CD8-positive, alpha-beta memory T cell (primary cell): ENCODE measurements at regions not wholly inside any gene's neighbourhood (a gene's known extent, or its start where the extent isn't known, plus 50 kb on each side); places are given as distances from the start of the nearest gene placed in this dataset.
"Not testable (repeated sequence)": the region's sequence is repeated elsewhere in the genome, so short reads cannot be mapped to it uniquely, and the experiment has no call there.

ENCODE experiments used
- CTCF ChIA-PET: fragments of 350-600 bp; sonication (Branson Sonifier 250); formaldehyde crosslinking; loops from one replicate; lab custom pipeline; 2021; ENCODE audit warnings: antibody characterized with exemption; lab: Charles Lee
- POLR2A ChIA-PET: fragments of 350-600 bp; sonication (Branson Sonifier 250); formaldehyde crosslinking; loops from one replicate; lab custom pipeline; 2021; ENCODE audit warnings: antibody characterized with exemption; lab: Charles Lee
- DNase-seq, 5 donors: peaks; one replicate each; pipeline versions ENCODE4 v3.0.0 to v3.0.0-alpha.2; 2020 to 2022; ENCODE audit warnings: mixed read lengths in 1 of 5
- H3K27ac ChIP-seq: one replicate; pipeline ENCODE4 v1.7.0; 2013; ENCODE audit warnings: low read depth, mild to moderate bottlenecking, low read length, moderate library complexity
- H3K27me3 ChIP-seq: 2 replicates; pipeline ENCODE4 v1.7.0; 2013; ENCODE audit warnings: low read length, mild to moderate bottlenecking; ENCODE audit not compliant: insufficient read depth, poor library complexity, severe bottlenecking
- H3K36me3 ChIP-seq: 2 replicates; pipeline ENCODE4 v1.7.0; 2013; ENCODE audit warnings: mild to moderate bottlenecking, low read length, moderate library complexity; ENCODE audit not compliant: insufficient read depth
- H3K4me1 ChIP-seq: 2 replicates; pipeline ENCODE4 v1.7.0; 2013; ENCODE audit warnings: mild to moderate bottlenecking, low read length, moderate library complexity; ENCODE audit not compliant: insufficient read depth
- H3K4me3 ChIP-seq: 2 replicates; pipeline ENCODE4 v1.7.0; 2013; ENCODE audit warnings: mild to moderate bottlenecking, low read length
- H3K9me3 ChIP-seq: 2 replicates; pipeline ENCODE4 v1.7.0; 2013; ENCODE audit warnings: mild to moderate bottlenecking, low read length
- H3K27ac Mint-ChIP-seq, 8 donors: one replicate each; pipeline ENCODE4 v1.8.0; 2020 to 2021; ENCODE audit warnings: mixed read lengths in 8 of 8, mild to moderate bottlenecking in 6 of 8, inconsistent platforms in 3 of 8, moderate library complexity in 3 of 8
- H3K27me3 Mint-ChIP-seq, 2 donors: one replicate each; pipeline ENCODE4 v1.8.0; 2020 to 2021; ENCODE audit warnings: mixed read lengths in 2 of 2, mild to moderate bottlenecking in 1 of 2, moderate library complexity in 1 of 2
- H3K36me3 Mint-ChIP-seq, 3 donors: one replicate each; pipeline ENCODE4 v1.8.0; 2020 to 2021; ENCODE audit warnings: mixed read lengths in 3 of 3, inconsistent platforms in 1 of 3, mild to moderate bottlenecking in 1 of 3
- H3K4me1 Mint-ChIP-seq, 3 donors: one replicate each; pipeline ENCODE4 v1.8.0; 2020 to 2021; ENCODE audit warnings: mixed read lengths in 3 of 3, inconsistent platforms in 1 of 3, mild to moderate bottlenecking in 1 of 3
- H3K4me3 Mint-ChIP-seq, 7 donors: one replicate each; pipeline ENCODE4 v1.8.0; 2020 to 2021; ENCODE audit warnings: mixed read lengths in 7 of 7, mild to moderate bottlenecking in 6 of 7, moderate library complexity in 4 of 7, inconsistent platforms in 2 of 7
- H3K9me3 Mint-ChIP-seq, 5 donors: one replicate each; pipeline ENCODE4 v1.8.0; 2020 to 2022; ENCODE audit warnings: mixed read lengths in 5 of 5, mild to moderate bottlenecking in 3 of 5, moderate library complexity in 2 of 5, inconsistent platforms in 1 of 5

DNA sequence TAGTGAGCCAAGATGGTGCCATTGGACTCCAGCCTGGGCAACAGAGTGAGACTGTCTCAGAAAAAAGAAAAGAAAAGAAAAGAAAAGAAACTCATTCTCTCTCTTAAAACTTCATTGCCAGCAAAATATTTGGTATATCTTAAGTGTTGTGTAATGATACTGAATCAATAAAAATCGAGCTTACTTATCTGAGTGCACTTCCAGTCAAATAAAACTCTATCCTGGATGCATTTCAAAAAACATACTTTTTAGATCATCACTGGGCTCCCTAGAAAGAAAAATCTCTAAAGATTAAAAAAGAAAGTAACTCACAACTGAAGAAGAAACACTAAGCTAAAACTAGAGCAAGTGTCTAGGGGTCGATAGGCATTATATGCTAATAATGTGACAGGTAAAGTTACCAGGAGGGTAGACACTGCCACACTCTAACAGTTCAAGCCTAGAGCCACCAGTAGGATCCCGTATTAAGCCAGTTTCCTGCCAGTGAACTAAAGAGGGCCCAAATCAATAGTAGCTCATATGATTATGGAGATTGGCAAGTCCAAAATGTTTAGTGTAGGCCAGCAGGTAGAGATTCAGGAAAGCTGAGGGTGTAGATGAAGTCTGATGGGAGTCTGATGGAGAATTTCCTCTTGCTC, 242.1 kb upstream of the CYRIA start:
- Mint-ChIP-seq H3K27ac (no peak overlapping the region), H3K9me3 (peaks cover 1 to 12% (median 10%) of the 10 kb centered on the region in 5 donors), H3K36me3 (no peaks in the 10 kb centered on the region), H3K27me3 (no peaks in the 10 kb centered on the region), H3K4me1 (no peaks in the 10 kb centered on the region), H3K4me3 (no peak overlapping the region)
- no peak overlapping the region for H3K27ac ChIP-seq
- ChIA-PET POLR2A (no interaction called here), CTCF (no interaction called here)
- no peaks in the 10 kb centered on the region for H3K36me3 ChIP-seq
- H3K4me3 ChIP-seq: no peak overlapping the region
- H3K9me3 ChIP-seq: no peaks in the 10 kb centered on the region
- no peaks in the 10 kb centered on the region for H3K4me1 ChIP-seq
- no peak for DNase-seq
- no peaks in the 10 kb centered on the region for H3K27me3 ChIP-seq

DNA sequence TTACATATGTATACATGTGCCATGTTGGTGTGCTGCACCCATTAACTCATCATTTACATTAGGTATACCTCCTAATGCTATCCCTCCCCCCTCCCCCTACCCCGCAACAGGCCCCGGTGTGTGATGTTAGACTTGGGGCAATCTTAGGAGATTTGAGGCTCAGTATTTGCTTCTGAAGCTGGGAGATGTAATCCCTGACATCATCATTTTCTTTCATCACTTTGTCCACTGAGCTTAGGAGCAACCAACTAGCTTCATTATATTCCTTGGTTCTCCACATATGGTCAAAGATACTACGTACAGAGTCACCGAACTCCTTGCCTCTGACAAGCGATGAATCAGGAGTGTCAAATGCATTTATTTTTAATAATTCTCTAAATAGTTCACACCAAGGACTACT, 239.7 kb upstream of the CYRIA start:
- H3K4me1 ChIP-seq, H3K9me3 ChIP-seq, H3K4me3 ChIP-seq, CTCF ChIA-PET, H3K36me3 ChIP-seq, POLR2A ChIA-PET, H3K36me3 Mint-ChIP-seq, H3K27ac Mint-ChIP-seq, DNase-seq, H3K27ac ChIP-seq, H3K4me1 Mint-ChIP-seq, H3K27me3 ChIP-seq, H3K4me3 Mint-ChIP-seq, H3K27me3 Mint-ChIP-seq: not testable (repeated sequence)
- H3K9me3 Mint-ChIP-seq: peaks cover 1 to 13% (median 7%) of the 10 kb centered on the region in 5 donors

DNA sequence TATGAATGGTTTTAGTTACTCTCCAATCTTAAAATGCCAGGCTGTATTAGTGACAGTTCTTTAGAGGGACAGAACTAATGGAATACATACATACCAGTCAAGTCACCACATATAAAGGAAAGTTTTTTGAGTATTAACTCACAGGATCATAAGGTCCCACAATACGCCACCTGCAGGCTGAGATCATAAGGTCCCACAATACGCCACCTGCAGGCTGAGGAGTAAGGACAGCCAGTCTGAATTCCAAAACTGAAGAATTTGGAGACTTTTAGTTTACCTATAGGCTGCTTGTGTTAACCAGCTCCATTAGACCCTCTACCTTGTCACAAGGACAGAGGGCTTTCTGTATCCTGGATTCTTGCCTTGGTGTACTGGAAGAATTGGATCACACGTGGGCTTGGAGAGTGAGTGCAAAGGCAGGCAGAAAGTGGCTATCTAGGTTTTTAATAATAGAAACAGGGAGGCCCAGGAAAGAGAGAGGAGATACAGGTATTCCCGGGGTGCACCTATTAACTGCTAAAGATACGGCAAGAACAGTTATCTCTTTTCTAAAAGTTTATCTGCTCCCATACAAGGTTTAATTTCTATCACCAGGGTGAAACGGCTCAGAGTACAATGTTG, 234.9 kb upstream of the CYRIA start:
- H3K4me1 ChIP-seq: no peaks in the 10 kb centered on the region
- H3K4me1 Mint-ChIP-seq: no peaks in the 10 kb centered on the region
- no peak overlapping the region for H3K4me3 Mint-ChIP-seq
- H3K27me3 ChIP-seq: no peaks in the 10 kb centered on the region
- no peak overlapping the region for H3K27ac Mint-ChIP-seq
- no peak overlapping the region for H3K27ac ChIP-seq
- peaks cover 0 to 4% (median 1%) of the 10 kb centered on the region in 5 donors for H3K9me3 Mint-ChIP-seq
- H3K9me3 ChIP-seq: no peaks in the 10 kb centered on the region
- H3K36me3 Mint-ChIP-seq: no peaks in the 10 kb centered on the region
- no peak for DNase-seq
- CTCF ChIA-PET: no interaction called here
- H3K27me3 Mint-ChIP-seq: no peaks in the 10 kb centered on the region
- H3K4me3 ChIP-seq: no peak overlapping the region
- H3K36me3 ChIP-seq: no peaks in the 10 kb centered on the region
- POLR2A ChIA-PET: no interaction called here

DNA sequence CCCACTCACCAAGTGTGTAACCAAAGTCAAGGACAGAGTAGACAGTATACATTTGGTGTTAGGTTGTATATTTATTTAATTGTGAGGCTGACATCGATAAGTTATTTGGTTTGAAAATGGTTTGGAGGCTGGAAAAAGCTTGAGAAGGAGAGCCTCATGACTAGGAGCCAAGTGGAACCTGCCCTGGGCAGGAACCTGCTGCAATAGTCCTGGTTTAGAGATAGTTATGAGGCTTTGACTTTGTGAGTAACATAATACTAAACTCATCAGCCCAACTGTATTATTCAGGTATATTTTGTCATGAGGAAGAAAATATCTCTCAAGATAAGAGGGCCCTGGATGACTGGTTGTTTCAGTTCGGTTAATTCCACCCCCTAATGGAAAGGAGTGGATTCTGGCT, 234.3 kb upstream of the CYRIA start:
- Histone ChIP-seq H3K9me3 (no peaks in the 10 kb centered on the region), H3K4me3 (no peak overlapping the region), H3K27me3 (no peaks in the 10 kb centered on the region), H3K4me1 (no peaks in the 10 kb centered on the region), H3K27ac (no peak overlapping the region), H3K36me3 (no peaks in the 10 kb centered on the region)
- no peak for DNase-seq
- Mint-ChIP-seq H3K27ac (no peak overlapping the region), H3K36me3 (no peaks in the 10 kb centered on the region), H3K9me3 (peaks cover 0 to 4% (median 1%) of the 10 kb centered on the region in 5 donors), H3K4me1 (no peaks in the 10 kb centered on the region), H3K27me3 (no peaks in the 10 kb centered on the region), H3K4me3 (no peak overlapping the region)
- POLR2A ChIA-PET: no interaction called here
- CTCF ChIA-PET: no interaction called here

DNA sequence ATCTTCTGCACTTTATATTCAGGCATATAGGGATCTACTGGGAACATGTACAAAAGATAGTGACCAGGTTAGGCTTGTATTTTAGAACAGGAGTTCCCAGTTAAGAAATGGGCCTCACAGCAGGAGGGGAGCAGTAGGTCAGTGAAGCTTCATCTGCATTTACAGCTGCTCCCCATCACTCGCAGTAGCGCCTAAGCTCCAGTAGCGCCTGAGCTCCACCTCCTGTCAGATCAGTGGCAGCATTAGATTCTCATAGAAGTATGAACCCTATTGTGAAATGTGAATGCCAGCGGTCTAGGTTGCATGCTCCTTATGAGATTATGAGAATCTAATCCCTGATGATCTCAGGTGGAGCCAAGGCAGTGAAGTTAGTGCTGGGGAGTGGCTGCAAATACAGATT, 224.4 kb upstream of the CYRIA start:
- Histone ChIP-seq H3K4me1 (no peaks in the 10 kb centered on the region), H3K27me3 (no peaks in the 10 kb centered on the region), H3K27ac (no peak overlapping the region), H3K4me3 (no peak overlapping the region), H3K9me3 (no peaks in the 10 kb centered on the region), H3K36me3 (no peaks in the 10 kb centered on the region)
- Mint-ChIP-seq H3K4me3 (no peak overlapping the region), H3K4me1 (no peaks in the 10 kb centered on the region), H3K27me3 (no peaks in the 10 kb centered on the region), H3K27ac (no peak overlapping the region), H3K9me3 (peaks cover 0 to 5% (median 4%) of the 10 kb centered on the region in 5 donors), H3K36me3 (no peaks in the 10 kb centered on the region)
- POLR2A ChIA-PET: no interaction called here
- CTCF ChIA-PET: no interaction called here
- no peak for DNase-seq

DNA sequence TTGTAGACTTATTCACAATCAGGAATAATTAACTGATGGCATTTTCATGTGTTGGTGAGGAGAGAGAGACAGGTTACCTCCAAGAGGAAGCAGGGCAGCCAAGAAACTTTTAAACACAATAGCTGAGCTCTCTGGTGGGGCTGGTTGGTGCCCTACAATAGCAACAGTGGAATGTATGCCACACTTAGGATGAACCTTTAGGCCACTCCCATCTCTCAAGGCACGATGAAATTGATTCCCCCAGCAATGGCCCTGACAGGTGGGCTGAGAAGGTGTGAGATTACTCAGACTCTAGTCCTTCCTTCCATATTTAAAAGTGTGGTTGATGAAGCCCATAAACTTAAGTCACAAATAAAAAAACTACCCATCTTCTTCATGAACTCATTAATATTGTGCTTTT, 219.4 kb upstream of the CYRIA start:
- CTCF ChIA-PET: no interaction called here

DNA sequence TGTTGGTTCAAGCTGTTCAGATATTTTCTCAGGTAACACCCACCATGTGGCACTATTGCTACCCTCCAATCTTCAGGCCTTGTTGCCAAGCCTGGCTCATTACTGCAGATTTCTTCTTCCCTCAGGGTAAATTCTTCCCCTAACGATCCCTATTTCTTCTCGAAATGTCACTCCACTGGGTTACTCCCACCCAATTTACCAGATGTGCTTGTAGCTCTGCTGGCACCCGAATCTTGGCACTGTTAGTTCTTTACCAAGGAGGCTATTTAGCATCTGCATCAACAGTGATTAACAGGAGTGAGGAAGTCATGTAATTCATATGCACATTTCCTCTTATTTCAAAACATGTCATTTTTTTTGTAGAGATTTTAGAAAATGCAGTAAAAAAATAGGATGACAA, 217.1 kb upstream of the CYRIA start:
- CTCF ChIA-PET: no interaction called here

More for the DNA sequence above, 219.4 kb upstream of the CYRIA start:
- Histone ChIP-seq H3K27me3 (no peaks in the 10 kb centered on the region), H3K4me3 (no peak overlapping the region), H3K36me3 (no peaks in the 10 kb centered on the region), H3K9me3 (no peaks in the 10 kb centered on the region), H3K4me1 (no peaks in the 10 kb centered on the region), H3K27ac (no peak overlapping the region)
- DNase-seq: no peak
- Mint-ChIP-seq H3K27ac (no peak overlapping the region), H3K27me3 (peaks cover 0 to 4% of the 10 kb centered on the region in 2 donors), H3K4me3 (no peak overlapping the region), H3K36me3 (no peaks in the 10 kb centered on the region), H3K9me3 (peaks cover 1 to 9% (median 4%) of the 10 kb centered on the region in 5 donors), H3K4me1 (no peaks in the 10 kb centered on the region)
- POLR2A ChIA-PET: no interaction called here

DNA sequence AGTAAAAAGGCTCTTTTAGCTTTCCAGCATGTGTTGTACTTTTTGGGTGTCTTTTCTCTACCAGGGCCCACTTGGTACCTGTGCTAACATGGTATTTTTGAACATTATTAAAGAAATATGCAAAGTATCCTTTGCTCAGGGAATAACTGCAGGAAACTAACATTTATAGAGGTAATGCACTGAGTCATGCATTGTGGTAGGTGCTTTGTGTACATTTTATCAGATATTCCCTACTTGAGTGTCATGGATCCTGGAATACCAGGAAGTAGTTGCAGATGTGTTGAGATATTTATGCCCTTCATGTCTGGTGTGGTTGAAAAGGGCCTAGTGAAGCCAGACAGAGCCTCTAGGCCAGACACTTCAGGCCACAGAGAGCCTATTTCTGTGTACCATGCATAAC, 215.5 kb upstream of the CYRIA start:
- no peaks in the 10 kb centered on the region for H3K4me1 ChIP-seq

More for the DNA sequence above, 217.1 kb upstream of the CYRIA start:
- Histone ChIP-seq H3K27me3 (no peaks in the 10 kb centered on the region), H3K27ac (no peak overlapping the region), H3K4me3 (no peak overlapping the region), H3K36me3 (no peaks in the 10 kb centered on the region), H3K4me1 (no peaks in the 10 kb centered on the region), H3K9me3 (no peaks in the 10 kb centered on the region)
- Mint-ChIP-seq H3K4me1 (no peaks in the 10 kb centered on the region), H3K36me3 (no peaks in the 10 kb centered on the region), H3K27me3 (peaks cover 0 to 4% of the 10 kb centered on the region in 2 donors), H3K4me3 (no peak overlapping the region), H3K9me3 (peaks cover 0 to 4% (median 2%) of the 10 kb centered on the region in 5 donors), H3K27ac (no peak overlapping the region)
- POLR2A ChIA-PET: no interaction called here
- no peak for DNase-seq

More for the DNA sequence above, 215.5 kb upstream of the CYRIA start:
- Histone ChIP-seq H3K4me3 (no peak overlapping the region), H3K27me3 (no peaks in the 10 kb centered on the region), H3K9me3 (no peaks in the 10 kb centered on the region), H3K27ac (no peak overlapping the region), H3K36me3 (no peaks in the 10 kb centered on the region)
- no peak for DNase-seq
- ChIA-PET CTCF (no interaction called here), POLR2A (no interaction called here)
- Mint-ChIP-seq H3K9me3 (peaks cover 0 to 4% (median 2%) of the 10 kb centered on the region in 5 donors), H3K4me1 (no peaks in the 10 kb centered on the region), H3K36me3 (no peaks in the 10 kb centered on the region), H3K4me3 (no peak overlapping the region), H3K27ac (no peak overlapping the region), H3K27me3 (peaks cover 0 to 4% of the 10 kb centered on the region in 2 donors)
